ENCODE measurements at regions not wholly inside any gene's neighbourhood (a gene's known extent, or its start where the extent isn't known, plus 50 kb on each side); places are given as distances from the start of the nearest gene placed in this dataset.
"Not testable (repeated sequence)": the region's sequence is repeated elsewhere in the genome, so short reads cannot be mapped to it uniquely, and the experiment has no call there.

- no peak overlapping the region for H3K4me3 ChIP-seq (ENCODE audit: low read depth, low read length)
- no peak for TF ChIP-seq CTCF (conservative IDR thresholded peaks at IDR 0.05; ENCODE audit: low read depth, low read length)
- DNase-seq (ENCODE audit: low read depth): no peak
Observed at GRCh38 chr2:34799556-34799955, 1200.5 kb upstream of the FAM98A start.

DNA sequence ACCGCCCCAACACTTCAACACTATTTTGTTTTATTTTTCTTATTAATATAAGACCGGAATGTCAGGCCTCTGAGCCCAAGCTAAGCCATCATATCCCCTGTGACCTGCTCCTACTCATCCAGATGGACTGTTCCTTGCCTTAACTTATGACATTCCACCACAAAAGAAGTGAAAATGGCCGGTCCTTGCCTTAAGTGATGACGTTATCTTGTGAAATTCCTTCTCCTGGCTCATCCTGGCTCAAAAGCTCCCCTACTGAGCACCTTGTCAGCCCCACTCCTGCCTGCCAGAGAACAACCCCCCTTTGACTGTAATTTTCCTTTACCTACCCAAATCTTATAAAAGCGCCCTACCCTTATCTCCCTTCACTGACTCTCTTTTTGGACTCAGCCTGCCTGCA lies 1196.5 kb upstream of the FAM98A start:
- not testable (repeated sequence) for DNase-seq (ENCODE audit: low read depth); H3K4me3 ChIP-seq (ENCODE audit: low read depth, low read length)

DNA sequence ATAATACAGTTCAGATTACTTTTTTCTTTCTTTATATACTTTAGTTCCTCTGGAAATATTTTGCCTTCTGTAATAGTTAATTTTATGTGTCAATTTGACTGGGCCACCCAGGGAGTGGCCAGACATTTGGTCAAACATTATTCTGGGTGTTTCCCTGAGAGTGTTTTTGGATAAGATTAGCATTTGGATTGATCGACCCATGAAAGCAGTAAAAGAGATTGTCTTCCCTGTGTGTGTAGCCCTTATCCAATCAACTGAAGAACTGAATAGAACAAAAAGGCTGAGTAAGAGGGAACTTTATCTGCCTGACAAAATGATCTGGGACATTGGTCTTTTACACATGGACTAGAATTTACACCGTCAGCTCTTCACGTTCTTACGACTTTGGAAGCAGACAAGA lies 1190.1 kb upstream of the FAM98A start:
- H3K4me3 ChIP-seq (ENCODE audit: low read depth, low read length): no peak overlapping the region
- TF ChIP-seq CTCF (conservative IDR thresholded peaks at IDR 0.05; ENCODE audit: low read depth, low read length): no peak
- no peak for DNase-seq (ENCODE audit: low read depth)

- no peak overlapping the region for H3K4me3 ChIP-seq (ENCODE audit: low read depth, low read length)
- TF ChIP-seq CTCF (conservative IDR thresholded peaks at IDR 0.05; ENCODE audit: low read depth, low read length): no peak
- no peak for DNase-seq (ENCODE audit: low read depth)
Observed at GRCh38 chr2:34787341-34787740, 1188.2 kb upstream of the FAM98A start.

GRCh38 chr2:34785206-34785785 lies 1186.2 kb upstream of the FAM98A start:
- no peak for DNase-seq (ENCODE audit: low read depth)
- H3K4me3 ChIP-seq (ENCODE audit: low read depth, low read length): no peak overlapping the region
- no peak for TF ChIP-seq CTCF (conservative IDR thresholded peaks at IDR 0.05; ENCODE audit: low read depth, low read length)

GRCh38 chr2:34784701-34785100 lies 1185.6 kb upstream of the FAM98A start:
- H3K4me3 ChIP-seq (ENCODE audit: low read depth, low read length): no peak overlapping the region
- no peak for DNase-seq (ENCODE audit: low read depth)
- no peak for TF ChIP-seq CTCF (conservative IDR thresholded peaks at IDR 0.05; ENCODE audit: low read depth, low read length)

GRCh38 chr2:34750742-34751141 lies 1151.6 kb upstream of the FAM98A start:
- not testable (repeated sequence) for DNase-seq (ENCODE audit: low read depth); H3K4me3 ChIP-seq (ENCODE audit: low read depth, low read length)

GRCh38 chr2:34747643-34748042 lies 1148.5 kb upstream of the FAM98A start:
- no peak for TF ChIP-seq CTCF (conservative IDR thresholded peaks at IDR 0.05; ENCODE audit: low read depth, low read length)
- H3K4me3 ChIP-seq (ENCODE audit: low read depth, low read length): no peak overlapping the region
- no peak for DNase-seq (ENCODE audit: low read depth)
